Uterus (tissue), 2 donors: ENCODE measurements at regions not wholly inside any gene's neighbourhood (a gene's known extent, or its start where the extent isn't known, plus 50 kb on each side); places are given as distances from the start of the nearest gene placed in this dataset.

Experiments used
- CTCF ChIP-seq, 4 experiments: fragments of 200-600 bp in 2 of 4; fragments of 450-650 bp in 2 of 4; sonication (generic) in 2 of 4; IDR thresholded peaks; one replicate each; pipeline ENCODE4 v1.5.1; 2016 to 2019; ENCODE audit warnings: antibody characterized with exemption in 4 of 4, mild to moderate bottlenecking in 2 of 4, moderate library complexity in 1 of 4
- POLR2A ChIP-seq, 2 donors: fragments of 450-650 bp; IDR thresholded peaks; one replicate each; pipeline ENCODE4 v1.6.1; 2016; ENCODE audit warnings: antibody characterized with exemption in 2 of 2, mild to moderate bottlenecking in 1 of 2, moderate library complexity in 1 of 2

- TF ChIP-seq POLR2A (IDR thresholded peaks at IDR 0.05) (no peak), CTCF (IDR thresholded peaks at IDR 0.05) (no peak)
Observed at GRCh38 chr12:115794659-115795081, 482.8 kb downstream of the MED13L start.
